ENCODE measurements at regions not wholly inside any gene's neighbourhood (a gene's known extent, or its start where the extent isn't known, plus 50 kb on each side); places are given as distances from the start of the nearest gene placed in this dataset.

DNA sequence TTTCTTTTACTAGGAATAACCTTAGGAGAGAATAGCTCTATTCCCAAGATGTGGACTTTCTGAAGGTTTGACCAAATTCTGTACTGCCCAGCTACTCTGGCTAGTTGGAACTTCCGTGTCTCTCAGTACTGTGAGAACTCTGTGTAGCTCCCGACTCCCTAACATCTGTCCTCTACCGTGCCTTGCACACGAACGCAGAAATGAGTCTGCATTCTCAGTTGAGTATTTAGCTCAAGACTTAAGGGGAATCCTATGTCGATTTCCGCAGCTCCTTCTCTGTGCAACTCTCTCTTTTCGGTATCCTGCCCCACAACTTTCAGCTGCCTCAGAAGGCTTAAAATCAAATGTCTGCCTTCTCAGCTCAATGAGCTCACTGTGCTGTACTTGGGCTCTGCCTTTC lies 86.7 kb upstream of the EPHB3 start:
- DNase-seq: no peak
- no peaks in the 10 kb centered on the region for H3K36me3 Mint-ChIP-seq (ENCODE audit: insufficient read depth, unreplicated experiment)
- no peak overlapping the region for H3K27ac Mint-ChIP-seq (ENCODE audit: unreplicated experiment)
- peaks cover 89% of the 10 kb centered on the region for H3K27me3 Mint-ChIP-seq (ENCODE audit: unreplicated experiment)
- intact Hi-C loops (cut with micrococcal nuclease; ENCODE audit: unreplicated experiment): no loop called here
- H3K9me3 Mint-ChIP-seq (ENCODE audit: low read depth, unreplicated experiment): no peaks in the 10 kb centered on the region
- BruUV-seq (replicated peaks): no TSS peak
- TF ChIP-seq, protein P1, sequence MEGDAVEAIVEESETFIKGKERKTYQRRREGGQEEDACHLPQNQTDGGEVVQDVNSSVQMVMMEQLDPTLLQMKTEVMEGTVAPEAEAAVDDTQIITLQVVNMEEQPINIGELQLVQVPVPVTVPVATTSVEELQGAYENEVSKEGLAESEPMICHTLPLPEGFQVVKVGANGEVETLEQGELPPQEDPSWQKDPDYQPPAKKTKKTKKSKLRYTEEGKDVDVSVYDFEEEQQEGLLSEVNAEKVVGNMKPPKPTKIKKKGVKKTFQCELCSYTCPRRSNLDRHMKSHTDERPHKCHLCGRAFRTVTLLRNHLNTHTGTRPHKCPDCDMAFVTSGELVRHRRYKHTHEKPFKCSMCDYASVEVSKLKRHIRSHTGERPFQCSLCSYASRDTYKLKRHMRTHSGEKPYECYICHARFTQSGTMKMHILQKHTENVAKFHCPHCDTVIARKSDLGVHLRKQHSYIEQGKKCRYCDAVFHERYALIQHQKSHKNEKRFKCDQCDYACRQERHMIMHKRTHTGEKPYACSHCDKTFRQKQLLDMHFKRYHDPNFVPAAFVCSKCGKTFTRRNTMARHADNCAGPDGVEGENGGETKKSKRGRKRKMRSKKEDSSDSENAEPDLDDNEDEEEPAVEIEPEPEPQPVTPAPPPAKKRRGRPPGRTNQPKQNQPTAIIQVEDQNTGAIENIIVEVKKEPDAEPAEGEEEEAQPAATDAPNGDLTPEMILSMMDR (IDR thresholded peaks at IDR 0.05; ENCODE audit: unreplicated experiment): no peak
- H3K4me1 Mint-ChIP-seq (ENCODE audit: low read depth, unreplicated experiment): no peaks in the 10 kb centered on the region
- no peak overlapping the region for H3K4me3 Mint-ChIP-seq (ENCODE audit: low read depth, unreplicated experiment)
- CTCF ChIA-PET: interaction anchor here (0.8 to 2.0 kb wide), 4 partner anchors 13 to 103 kb away, joined by 3 to 5 read pairs (median 4); no protein-coding TSS in a partner anchor

DNA sequence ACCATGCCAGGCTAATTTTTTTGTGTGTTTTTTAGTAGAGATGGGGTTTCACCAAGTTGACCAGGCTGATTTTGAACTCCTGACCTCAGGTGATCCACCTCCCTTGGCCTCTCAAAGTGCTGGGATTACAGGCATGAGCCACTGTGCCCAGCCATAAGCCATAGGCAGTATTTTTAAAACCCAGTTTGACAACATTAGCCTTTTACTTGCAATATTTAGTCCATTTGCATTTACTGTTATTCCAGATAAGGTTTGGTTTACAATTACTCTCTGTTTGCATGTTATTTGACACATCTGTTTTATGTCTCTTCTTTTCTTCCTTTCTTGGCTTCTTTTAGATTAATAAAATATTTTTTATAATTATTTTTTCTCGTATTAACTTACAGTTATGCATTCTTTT lies 83.6 kb upstream of the EPHB3 start:
- no peaks in the 10 kb centered on the region for H3K36me3 Mint-ChIP-seq (ENCODE audit: insufficient read depth, unreplicated experiment)
- DNase-seq: no peak
- CTCF ChIA-PET: no interaction called here
- no peak overlapping the region for H3K27ac Mint-ChIP-seq (ENCODE audit: unreplicated experiment)
- TF ChIP-seq, protein P1 (IDR thresholded peaks at IDR 0.05; ENCODE audit: unreplicated experiment): no peak
- H3K9me3 Mint-ChIP-seq (ENCODE audit: low read depth, unreplicated experiment): no peaks in the 10 kb centered on the region
- H3K4me1 Mint-ChIP-seq (ENCODE audit: low read depth, unreplicated experiment): no peaks in the 10 kb centered on the region
- peaks cover 89% of the 10 kb centered on the region for H3K27me3 Mint-ChIP-seq (ENCODE audit: unreplicated experiment)
- BruUV-seq (replicated peaks): no TSS peak
- intact Hi-C loops (cut with micrococcal nuclease; ENCODE audit: unreplicated experiment): no loop called here
- no peak overlapping the region for H3K4me3 Mint-ChIP-seq (ENCODE audit: low read depth, unreplicated experiment)

DNA sequence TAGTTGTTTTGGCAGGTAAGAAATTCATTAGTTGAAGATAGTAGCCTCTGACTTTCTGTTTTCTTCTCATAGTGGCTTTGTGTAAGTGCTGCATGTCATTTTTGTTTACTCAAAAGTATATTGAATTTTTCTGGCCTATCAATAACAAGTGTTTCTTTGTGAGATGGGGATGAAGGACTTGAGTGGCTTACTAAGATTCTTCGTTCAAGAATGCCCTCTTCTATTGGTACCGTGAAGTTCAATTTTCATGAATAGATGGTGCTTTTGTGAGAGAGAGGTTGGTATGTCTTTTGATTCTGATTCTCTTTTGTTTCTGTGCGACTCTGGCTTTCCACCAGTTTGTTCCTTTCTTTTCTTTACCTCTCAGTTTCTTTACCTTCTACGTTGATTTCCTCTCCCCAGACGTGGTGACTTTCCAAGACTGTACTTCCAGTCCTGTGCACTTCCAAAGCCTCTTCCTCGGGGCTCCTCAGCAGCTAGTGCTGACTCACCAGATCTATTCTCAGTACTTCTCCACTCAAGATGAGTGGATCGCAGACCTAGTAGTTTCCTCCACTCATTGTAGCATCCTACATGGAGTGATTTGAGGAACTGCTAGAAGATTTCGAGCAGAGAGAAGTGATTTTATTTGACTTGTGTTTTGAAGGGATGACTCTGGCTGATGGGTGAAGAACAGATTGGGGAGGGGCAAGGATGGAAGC lies 82.0 kb upstream of the EPHB3 start:
- H3K27me3 Mint-ChIP-seq (ENCODE audit: unreplicated experiment): peaks cover 76% of the 10 kb centered on the region
- no peak overlapping the region for H3K4me3 Mint-ChIP-seq (ENCODE audit: low read depth, unreplicated experiment)
- intact Hi-C loops (cut with micrococcal nuclease; ENCODE audit: unreplicated experiment): no loop called here
- no peaks in the 10 kb centered on the region for H3K4me1 Mint-ChIP-seq (ENCODE audit: low read depth, unreplicated experiment)
- TF ChIP-seq, protein P1 (IDR thresholded peaks at IDR 0.05; ENCODE audit: unreplicated experiment): no peak
- CTCF ChIA-PET: no interaction called here
- H3K36me3 Mint-ChIP-seq (ENCODE audit: insufficient read depth, unreplicated experiment): no peaks in the 10 kb centered on the region
- no TSS peak for BruUV-seq (replicated peaks)
- H3K27ac Mint-ChIP-seq (ENCODE audit: unreplicated experiment): no peak overlapping the region
- no peaks in the 10 kb centered on the region for H3K9me3 Mint-ChIP-seq (ENCODE audit: low read depth, unreplicated experiment)
- DNase-seq: no peak

DNA sequence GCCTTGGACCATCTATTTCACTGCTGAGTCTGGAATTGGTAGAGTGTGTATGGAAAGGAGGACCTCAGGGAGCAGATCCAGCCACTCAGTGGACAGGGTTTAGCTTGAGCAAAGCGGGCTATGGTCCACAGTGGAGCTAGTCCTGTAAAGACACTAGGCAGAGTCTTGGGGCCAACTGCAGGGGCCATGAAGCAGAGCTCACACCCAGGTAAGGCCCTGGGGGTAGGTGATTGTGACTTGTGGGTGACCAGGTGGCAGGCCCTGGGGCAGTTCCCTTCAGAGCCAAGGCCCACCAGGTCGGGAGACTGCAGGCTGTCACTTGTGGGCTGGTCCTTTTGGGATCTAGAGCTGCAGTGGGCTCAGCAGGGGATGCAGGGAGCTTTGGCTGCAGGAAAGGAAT lies 80.8 kb upstream of the EPHB3 start:
- no TSS peak for BruUV-seq (replicated peaks)

More for the DNA sequence above, 80.8 kb upstream of the EPHB3 start:
- intact Hi-C loops (cut with micrococcal nuclease; ENCODE audit: unreplicated experiment): no loop called here
- H3K9me3 Mint-ChIP-seq (ENCODE audit: low read depth, unreplicated experiment): no peaks in the 10 kb centered on the region
- no peaks in the 10 kb centered on the region for H3K4me1 Mint-ChIP-seq (ENCODE audit: low read depth, unreplicated experiment)
- TF ChIP-seq, protein P1 (IDR thresholded peaks at IDR 0.05; ENCODE audit: unreplicated experiment): no peak
- H3K4me3 Mint-ChIP-seq (ENCODE audit: low read depth, unreplicated experiment): no peak overlapping the region
- H3K27me3 Mint-ChIP-seq (ENCODE audit: unreplicated experiment): peaks cover 73% of the 10 kb centered on the region
- H3K36me3 Mint-ChIP-seq (ENCODE audit: insufficient read depth, unreplicated experiment): no peaks in the 10 kb centered on the region
- CTCF ChIA-PET: interaction anchor here (0.6 kb wide), 1 partner anchor 330 kb away, joined by 4 read pairs; no protein-coding TSS in a partner anchor
- no peak for DNase-seq
- H3K27ac Mint-ChIP-seq (ENCODE audit: unreplicated experiment): no peak overlapping the region
